ENCODE measurements at regions not wholly inside any gene's neighbourhood (a gene's known extent, or its start where the extent isn't known, plus 50 kb on each side); places are given as distances from the start of the nearest gene placed in this dataset.
A peak's percentile ranks its signal among the peaks of the same experiment; 100 is the strongest.

DNA sequence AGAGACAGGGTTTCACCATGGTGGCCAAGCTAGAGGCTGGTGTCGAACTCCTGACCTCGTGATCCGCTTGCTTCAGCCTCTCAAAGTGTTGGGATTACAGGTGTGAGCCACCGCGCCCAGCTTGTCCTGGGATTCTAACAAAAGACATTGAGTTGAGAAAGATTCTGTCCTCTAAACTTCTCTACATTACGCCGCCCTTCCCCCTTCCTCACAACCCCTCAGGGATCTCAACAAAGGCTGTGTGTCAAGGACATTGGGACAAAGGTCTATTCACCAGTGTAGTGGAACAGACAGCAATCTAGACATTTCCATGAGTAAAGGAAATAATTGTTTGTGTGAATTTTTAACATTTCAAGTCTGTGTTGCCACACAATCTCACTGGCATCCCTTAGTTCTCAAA, 68.8 kb upstream of the KIF5B start (continued):
- TF ChIP-seq, protein P1, sequence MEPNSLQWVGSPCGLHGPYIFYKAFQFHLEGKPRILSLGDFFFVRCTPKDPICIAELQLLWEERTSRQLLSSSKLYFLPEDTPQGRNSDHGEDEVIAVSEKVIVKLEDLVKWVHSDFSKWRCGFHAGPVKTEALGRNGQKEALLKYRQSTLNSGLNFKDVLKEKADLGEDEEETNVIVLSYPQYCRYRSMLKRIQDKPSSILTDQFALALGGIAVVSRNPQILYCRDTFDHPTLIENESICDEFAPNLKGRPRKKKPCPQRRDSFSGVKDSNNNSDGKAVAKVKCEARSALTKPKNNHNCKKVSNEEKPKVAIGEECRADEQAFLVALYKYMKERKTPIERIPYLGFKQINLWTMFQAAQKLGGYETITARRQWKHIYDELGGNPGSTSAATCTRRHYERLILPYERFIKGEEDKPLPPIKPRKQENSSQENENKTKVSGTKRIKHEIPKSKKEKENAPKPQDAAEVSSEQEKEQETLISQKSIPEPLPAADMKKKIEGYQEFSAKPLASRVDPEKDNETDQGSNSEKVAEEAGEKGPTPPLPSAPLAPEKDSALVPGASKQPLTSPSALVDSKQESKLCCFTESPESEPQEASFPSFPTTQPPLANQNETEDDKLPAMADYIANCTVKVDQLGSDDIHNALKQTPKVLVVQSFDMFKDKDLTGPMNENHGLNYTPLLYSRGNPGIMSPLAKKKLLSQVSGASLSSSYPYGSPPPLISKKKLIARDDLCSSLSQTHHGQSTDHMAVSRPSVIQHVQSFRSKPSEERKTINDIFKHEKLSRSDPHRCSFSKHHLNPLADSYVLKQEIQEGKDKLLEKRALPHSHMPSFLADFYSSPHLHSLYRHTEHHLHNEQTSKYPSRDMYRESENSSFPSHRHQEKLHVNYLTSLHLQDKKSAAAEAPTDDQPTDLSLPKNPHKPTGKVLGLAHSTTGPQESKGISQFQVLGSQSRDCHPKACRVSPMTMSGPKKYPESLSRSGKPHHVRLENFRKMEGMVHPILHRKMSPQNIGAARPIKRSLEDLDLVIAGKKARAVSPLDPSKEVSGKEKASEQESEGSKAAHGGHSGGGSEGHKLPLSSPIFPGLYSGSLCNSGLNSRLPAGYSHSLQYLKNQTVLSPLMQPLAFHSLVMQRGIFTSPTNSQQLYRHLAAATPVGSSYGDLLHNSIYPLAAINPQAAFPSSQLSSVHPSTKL (CRISPR knock-in tag; IDR thresholded peaks at IDR 0.05) = peak; percentile 92
- TF ChIP-seq ZNF331 (CRISPR knock-in tag; IDR thresholded peaks at IDR 0.05) (peak; percentile 59; the same call in 1 of the 2 replicates), GATAD2A (CRISPR knock-in tag; IDR thresholded peaks at IDR 0.05) (peak; percentile 92), GTF3A (CRISPR knock-in tag; conservative IDR thresholded peaks at IDR 0.05) (no peak), REPIN1 (CRISPR knock-in tag; IDR thresholded peaks at IDR 0.05; ENCODE audit: borderline replicate concordance, low read depth) (no peak), GABPB1 (CRISPR knock-in tag; IDR thresholded peaks at IDR 0.05) (no peak), ATF1 (CRISPR knock-in tag; IDR thresholded peaks at IDR 0.05) (no peak), MYNN (CRISPR knock-in tag; IDR thresholded peaks at IDR 0.05; ENCODE audit: low read depth) (no peak), ZNF143 (CRISPR knock-in tag; IDR thresholded peaks at IDR 0.05) (no peak), DPF2 (CRISPR knock-in tag; IDR thresholded peaks at IDR 0.05; ENCODE audit: borderline replicate concordance, low read depth) (0 out of 2 replicates have a peak, but pooled peaks have one; percentile 32), ZNF460 (CRISPR knock-in tag; IDR thresholded peaks at IDR 0.05; ENCODE audit: borderline replicate concordance) (peak; percentile 85), FOXA3 (CRISPR knock-in tag; IDR thresholded peaks at IDR 0.05) (peak; percentile 64), CREB1 (IDR thresholded peaks at IDR 0.05) (no peak), CREB1 (CRISPR knock-in tag; IDR thresholded peaks at IDR 0.05) (no peak; the same call in 1 of the 2 replicates), ZMYM4 (CRISPR knock-in tag; IDR thresholded peaks at IDR 0.05) (peak; percentile 53; the same call in 1 of the 2 replicates), CCAR2 (optimal IDR thresholded peaks at IDR 0.05; ENCODE audit: low read depth, low read length) (no peak), KLF16 (CRISPR knock-in tag; IDR thresholded peaks at IDR 0.05) (peak in 1 of 2 experiments; percentile 31; a peak in 1 of 4 replicates), ZBTB21 (CRISPR knock-in tag; IDR thresholded peaks at IDR 0.05) (no peak), SMAD3 (CRISPR knock-in tag; IDR thresholded peaks at IDR 0.05) (peak; percentile 51; the same call in 1 of the 2 replicates), SPEN (CRISPR knock-in tag; IDR thresholded peaks at IDR 0.05; ENCODE audit: low read depth) (no peak), EEA1 (CRISPR knock-in tag; IDR thresholded peaks at IDR 0.05; ENCODE audit: borderline replicate concordance) (no peak), HDAC6 (IDR thresholded peaks at IDR 0.05; ENCODE audit: low read depth, low read length) (no peak), CBFB (CRISPR knock-in tag; IDR thresholded peaks at IDR 0.05) (no peak), STAG1 (CRISPR knock-in tag; IDR thresholded peaks at IDR 0.05) (0 out of 2 replicates have a peak, but pooled peaks have one; percentile 8), ZSCAN25 (CRISPR knock-in tag; IDR thresholded peaks at IDR 0.05) (no peak)
- TF ChIP-seq, protein P2, sequence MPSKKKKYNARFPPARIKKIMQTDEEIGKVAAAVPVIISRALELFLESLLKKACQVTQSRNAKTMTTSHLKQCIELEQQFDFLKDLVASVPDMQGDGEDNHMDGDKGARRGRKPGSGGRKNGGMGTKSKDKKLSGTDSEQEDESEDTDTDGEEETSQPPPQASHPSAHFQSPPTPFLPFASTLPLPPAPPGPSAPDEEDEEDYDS (CRISPR knock-in tag; IDR thresholded peaks at IDR 0.05) = 0 out of 2 replicates have a peak, but pooled peaks have one; percentile 26
- TF ChIP-seq, protein P3, sequence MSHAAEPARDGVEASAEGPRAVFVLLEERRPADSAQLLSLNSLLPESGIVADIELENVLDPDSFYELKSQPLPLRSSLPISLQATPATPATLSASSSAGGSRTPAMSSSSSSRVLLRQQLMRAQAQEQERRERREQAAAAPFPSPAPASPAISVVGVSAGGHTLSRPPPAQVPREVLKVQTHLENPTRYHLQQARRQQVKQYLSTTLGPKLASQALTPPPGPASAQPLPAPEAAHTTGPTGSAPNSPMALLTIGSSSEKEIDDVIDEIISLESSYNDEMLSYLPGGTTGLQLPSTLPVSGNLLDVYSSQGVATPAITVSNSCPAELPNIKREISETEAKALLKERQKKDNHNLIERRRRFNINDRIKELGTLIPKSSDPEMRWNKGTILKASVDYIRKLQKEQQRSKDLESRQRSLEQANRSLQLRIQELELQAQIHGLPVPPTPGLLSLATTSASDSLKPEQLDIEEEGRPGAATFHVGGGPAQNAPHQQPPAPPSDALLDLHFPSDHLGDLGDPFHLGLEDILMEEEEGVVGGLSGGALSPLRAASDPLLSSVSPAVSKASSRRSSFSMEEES (CRISPR knock-in tag; IDR thresholded peaks at IDR 0.05) = 0 out of 2 replicates have a peak, but pooled peaks have one; percentile 24
